ENCODE measurements at regions not wholly inside any gene's neighbourhood (a gene's known extent, or its start where the extent isn't known, plus 50 kb on each side); places are given as distances from the start of the nearest gene placed in this dataset.
"Not testable (repeated sequence)": the region's sequence is repeated elsewhere in the genome, so short reads cannot be mapped to it uniquely, and the experiment has no call there.

DNA sequence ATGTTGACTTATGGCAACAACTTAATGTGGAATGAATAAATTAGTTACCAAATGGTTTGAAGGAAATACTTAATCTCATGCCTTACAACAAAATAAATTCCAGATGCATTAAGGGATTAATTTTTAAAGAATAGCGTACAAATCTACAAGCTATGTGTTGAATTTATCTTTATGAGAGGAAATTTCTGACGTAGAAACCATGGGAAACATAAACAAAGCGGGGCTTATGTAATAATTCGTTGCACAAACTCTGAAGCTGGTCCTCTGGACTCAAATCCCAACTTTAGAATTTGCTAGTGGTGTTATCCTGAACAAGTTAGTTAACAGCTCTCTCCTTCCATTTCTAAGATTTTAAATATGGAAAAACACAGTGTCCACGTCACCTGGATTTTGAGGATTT is 137.4 kb upstream of the CALCR start:
- no peaks in the 10 kb centered on the region for H3K4me1 ChIP-seq
- no peaks in the 10 kb centered on the region for H3K27me3 ChIP-seq
- no peaks in the 10 kb centered on the region for H3K36me3 ChIP-seq
- H3K9me3 ChIP-seq: no peaks in the 10 kb centered on the region
- DNase-seq: no peak
- H3K27ac ChIP-seq: no peak overlapping the region
- TF ChIP-seq, protein P1, sequence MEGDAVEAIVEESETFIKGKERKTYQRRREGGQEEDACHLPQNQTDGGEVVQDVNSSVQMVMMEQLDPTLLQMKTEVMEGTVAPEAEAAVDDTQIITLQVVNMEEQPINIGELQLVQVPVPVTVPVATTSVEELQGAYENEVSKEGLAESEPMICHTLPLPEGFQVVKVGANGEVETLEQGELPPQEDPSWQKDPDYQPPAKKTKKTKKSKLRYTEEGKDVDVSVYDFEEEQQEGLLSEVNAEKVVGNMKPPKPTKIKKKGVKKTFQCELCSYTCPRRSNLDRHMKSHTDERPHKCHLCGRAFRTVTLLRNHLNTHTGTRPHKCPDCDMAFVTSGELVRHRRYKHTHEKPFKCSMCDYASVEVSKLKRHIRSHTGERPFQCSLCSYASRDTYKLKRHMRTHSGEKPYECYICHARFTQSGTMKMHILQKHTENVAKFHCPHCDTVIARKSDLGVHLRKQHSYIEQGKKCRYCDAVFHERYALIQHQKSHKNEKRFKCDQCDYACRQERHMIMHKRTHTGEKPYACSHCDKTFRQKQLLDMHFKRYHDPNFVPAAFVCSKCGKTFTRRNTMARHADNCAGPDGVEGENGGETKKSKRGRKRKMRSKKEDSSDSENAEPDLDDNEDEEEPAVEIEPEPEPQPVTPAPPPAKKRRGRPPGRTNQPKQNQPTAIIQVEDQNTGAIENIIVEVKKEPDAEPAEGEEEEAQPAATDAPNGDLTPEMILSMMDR (IDR thresholded peaks at IDR 0.05): no peak
- H3K4me3 ChIP-seq: no peak overlapping the region

DNA sequence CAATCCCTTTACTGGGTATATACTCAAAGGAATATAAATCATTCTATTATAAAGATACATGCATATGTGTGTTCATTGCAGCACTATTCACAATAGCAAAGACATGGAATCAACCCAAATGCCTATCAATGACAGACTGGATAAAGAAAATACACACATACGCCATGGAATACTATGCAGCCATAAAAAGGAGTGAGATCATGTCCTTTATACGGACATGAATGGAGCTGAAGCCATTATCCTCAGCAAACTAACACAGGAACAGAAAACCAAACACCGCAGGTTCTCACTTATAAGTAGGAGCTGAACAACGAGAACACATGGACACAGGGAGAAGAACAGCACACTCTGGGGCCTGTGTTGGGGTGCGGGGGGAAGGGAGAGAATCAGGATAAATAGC is 133.7 kb upstream of the CALCR start:
- not testable (repeated sequence) for H3K4me1 ChIP-seq, DNase-seq, H3K36me3 ChIP-seq, H3K4me3 ChIP-seq, H3K27ac ChIP-seq, H3K27me3 ChIP-seq, H3K9me3 ChIP-seq

DNA sequence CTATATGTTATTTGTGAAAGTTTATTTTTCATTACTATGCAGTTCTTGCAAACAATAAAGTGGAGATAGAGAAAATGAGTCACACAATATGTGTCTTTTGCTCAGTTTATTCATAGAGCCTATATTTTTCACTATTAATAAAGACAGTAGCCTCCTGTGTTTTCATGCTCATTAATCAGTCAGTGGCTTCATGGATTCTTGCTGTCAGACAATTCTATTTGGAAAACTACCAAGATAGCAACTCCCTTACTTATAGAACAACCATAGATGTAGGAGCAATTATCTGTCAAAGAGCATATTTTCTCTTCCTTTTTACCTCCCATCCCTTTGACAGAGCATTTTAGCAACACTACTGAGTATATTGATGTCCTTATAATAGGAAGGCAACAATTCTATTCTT is 132.7 kb upstream of the CALCR start:
- Histone ChIP-seq H3K9me3 (no peaks in the 10 kb centered on the region), H3K27ac (no peak overlapping the region), H3K4me3 (no peak overlapping the region), H3K27me3 (no peaks in the 10 kb centered on the region), H3K36me3 (no peaks in the 10 kb centered on the region), H3K4me1 (no peaks in the 10 kb centered on the region)
- no peak for TF ChIP-seq POLR2A (IDR thresholded peaks at IDR 0.05)
- TF ChIP-seq, protein P1 (IDR thresholded peaks at IDR 0.05): no peak
- DNase-seq: no peak

DNA sequence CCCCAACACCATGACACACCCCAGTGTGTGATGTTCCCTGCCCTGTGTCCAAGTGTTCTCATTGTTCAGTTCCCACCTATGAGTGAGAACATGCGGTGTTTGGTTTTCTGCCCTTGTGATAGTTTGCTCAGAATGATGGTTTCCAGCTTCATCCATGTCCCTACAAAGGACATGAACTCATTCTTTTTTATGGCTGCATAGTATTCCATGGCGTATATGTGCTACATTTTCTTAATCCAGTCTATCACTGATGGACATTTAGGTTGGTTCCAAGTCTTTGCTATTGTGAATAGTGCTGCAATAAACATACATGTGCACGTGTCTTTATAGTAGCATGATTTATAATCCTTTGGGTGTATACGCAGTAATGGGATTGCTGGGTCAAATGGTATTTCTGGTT is 131.6 kb upstream of the CALCR start:
- H3K27me3 ChIP-seq, H3K27ac ChIP-seq, H3K9me3 ChIP-seq, H3K4me1 ChIP-seq, DNase-seq, H3K36me3 ChIP-seq, H3K4me3 ChIP-seq: not testable (repeated sequence)

DNA sequence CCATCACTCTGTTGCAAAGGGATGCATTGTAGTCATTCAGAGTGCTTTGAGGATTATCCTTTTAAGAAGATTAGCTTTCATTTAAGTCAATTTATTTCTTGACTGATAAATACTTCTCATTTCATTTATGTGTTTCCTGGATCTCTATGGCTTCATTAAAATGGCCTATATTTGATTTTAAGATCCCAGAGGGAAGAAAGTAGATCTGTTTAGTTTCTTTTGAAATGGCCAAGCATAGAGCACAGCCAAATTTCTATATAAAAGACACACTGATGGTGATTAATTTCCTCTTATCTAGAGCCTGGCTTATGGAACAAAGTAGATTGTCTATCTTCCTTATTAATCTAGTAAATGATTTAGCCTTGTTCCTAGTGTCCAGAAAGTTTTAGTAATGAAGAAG is 129.7 kb upstream of the CALCR start:
- Histone ChIP-seq H3K27me3 (no peaks in the 10 kb centered on the region), H3K27ac (no peak overlapping the region), H3K9me3 (no peaks in the 10 kb centered on the region), H3K4me1 (no peaks in the 10 kb centered on the region), H3K4me3 (no peak overlapping the region), H3K36me3 (no peaks in the 10 kb centered on the region)
- TF ChIP-seq POLR2A (IDR thresholded peaks at IDR 0.05): no peak
- TF ChIP-seq, protein P1 (IDR thresholded peaks at IDR 0.05): no peak
- no peak for DNase-seq

DNA sequence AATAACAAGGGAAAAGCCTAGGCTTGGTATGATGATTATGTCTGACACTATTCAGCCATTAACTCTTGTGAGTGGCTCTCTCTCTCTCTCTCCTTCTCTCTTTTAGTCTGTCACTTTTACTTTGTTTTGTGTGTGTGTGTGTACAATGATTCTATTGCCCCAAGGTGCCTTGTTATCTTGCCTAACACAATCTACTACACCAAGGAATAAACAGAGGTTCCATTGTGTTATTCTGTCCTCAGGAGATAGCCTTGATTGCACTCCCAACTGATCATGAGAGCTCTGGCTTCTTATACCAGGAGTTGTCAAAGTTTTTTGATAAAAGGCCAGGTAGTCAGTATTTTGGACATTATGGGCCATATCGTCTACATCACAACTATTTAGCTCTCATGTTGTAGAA is 123.4 kb upstream of the CALCR start:
- no peaks in the 10 kb centered on the region for H3K36me3 ChIP-seq
- no peak for DNase-seq
- no peaks in the 10 kb centered on the region for H3K9me3 ChIP-seq
- H3K4me1 ChIP-seq: no peaks in the 10 kb centered on the region
- no peak overlapping the region for H3K27ac ChIP-seq
- H3K27me3 ChIP-seq: no peaks in the 10 kb centered on the region
- no peak overlapping the region for H3K4me3 ChIP-seq
- no peak for TF ChIP-seq POLR2A (IDR thresholded peaks at IDR 0.05)
- TF ChIP-seq, protein P1 (IDR thresholded peaks at IDR 0.05): no peak

DNA sequence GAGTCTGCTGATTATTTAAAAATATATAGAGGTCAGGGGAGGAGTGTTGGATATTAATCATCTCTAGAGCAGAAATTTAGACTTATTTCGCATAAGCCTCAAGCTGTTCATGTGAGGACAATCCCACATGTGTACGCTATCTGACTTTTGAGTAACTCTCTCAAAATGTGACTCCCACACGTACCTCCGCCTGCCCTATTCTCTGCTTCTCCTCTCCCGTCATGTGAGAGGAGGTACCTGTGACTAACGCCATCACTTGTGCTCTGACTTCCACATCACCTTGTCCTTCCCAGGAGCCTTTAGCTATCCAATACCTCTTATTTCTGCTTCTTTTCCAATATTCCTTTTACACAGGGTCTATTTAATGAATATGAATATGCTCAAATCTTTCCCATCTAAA is 119.3 kb upstream of the CALCR start:
- DNase-seq: no peak
- H3K4me3 ChIP-seq: no peak overlapping the region
- no peaks in the 10 kb centered on the region for H3K27me3 ChIP-seq
- no peaks in the 10 kb centered on the region for H3K36me3 ChIP-seq
- H3K27ac ChIP-seq: no peak overlapping the region
- no peaks in the 10 kb centered on the region for H3K4me1 ChIP-seq
- no peak for TF ChIP-seq POLR2A (IDR thresholded peaks at IDR 0.05)
- TF ChIP-seq, protein P1 (IDR thresholded peaks at IDR 0.05): no peak
- no peaks in the 10 kb centered on the region for H3K9me3 ChIP-seq
